CD4-positive, alpha-beta T cell treated with Interleukin-4 for 1 hour (primary cell): ENCODE measurements at regions not wholly inside any gene's neighbourhood (a gene's known extent, or its start where the extent isn't known, plus 50 kb on each side); places are given as distances from the start of the nearest gene placed in this dataset.
A peak's percentile ranks its signal among the peaks of the same experiment; 100 is the strongest.

ENCODE experiments used
- DNase-seq, 2 donors: peaks; one replicate each; pipeline ENCODE4 v3.0.0-alpha.2; 2020 to 2022

DNA sequence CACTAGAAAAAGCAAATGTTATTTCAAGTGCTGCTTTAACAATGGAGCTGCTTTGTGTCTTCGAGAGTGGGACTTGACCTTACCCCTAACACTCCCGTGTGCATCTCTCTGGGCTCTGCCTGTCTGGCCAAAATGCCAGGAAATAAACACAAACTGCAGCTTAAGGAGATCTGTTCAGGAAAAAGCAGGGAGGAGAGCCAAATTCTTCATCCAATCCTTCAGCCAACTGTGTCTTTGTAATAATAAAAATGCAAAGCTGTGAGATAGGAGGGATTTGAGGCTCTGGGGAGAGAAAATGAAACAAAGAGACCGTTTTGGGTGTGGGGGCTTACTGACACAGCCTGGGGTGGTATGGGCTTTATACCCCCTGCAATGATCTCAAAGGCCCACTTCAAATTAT, 85.8 kb upstream of the WSCD2 start:
- DNase-seq, result no peak

DNA sequence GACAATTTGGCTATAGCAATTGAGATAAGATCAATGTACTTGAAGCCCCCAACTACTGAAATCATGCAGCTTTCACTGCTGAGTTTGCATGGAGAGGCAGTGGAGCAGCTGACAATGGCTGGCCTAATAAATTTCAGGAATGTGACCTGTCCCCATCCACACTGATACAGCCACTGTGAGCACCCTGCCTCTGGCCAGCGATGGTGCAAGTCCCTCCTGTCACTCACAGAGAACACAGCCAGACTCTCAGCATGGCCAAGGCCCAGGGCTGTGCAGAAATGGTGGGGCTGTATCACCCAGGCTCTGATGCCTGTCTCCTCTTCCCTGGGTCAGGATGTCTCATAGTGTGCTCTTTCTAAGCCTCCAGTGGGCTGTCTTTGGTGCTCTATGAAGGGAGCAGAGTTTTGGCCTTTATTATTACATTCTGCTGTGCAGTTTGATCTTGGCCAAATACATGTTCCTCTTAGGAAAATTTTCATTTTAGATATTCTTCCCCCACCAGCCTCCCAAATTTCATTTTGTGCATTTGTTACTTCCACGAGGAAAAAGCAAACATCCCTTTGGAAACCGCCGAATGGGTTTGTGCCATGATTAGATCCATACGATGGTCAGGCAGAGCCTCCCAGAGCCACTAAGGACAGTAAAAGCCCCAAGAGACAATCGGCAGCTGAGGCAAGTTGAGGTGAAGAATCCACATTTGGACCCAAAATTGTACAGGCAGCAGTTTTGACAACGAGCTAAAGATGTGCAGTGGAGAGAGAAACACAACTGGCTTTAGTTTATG, 85.1 kb upstream of the WSCD2 start:
- no peak for DNase-seq

DNA sequence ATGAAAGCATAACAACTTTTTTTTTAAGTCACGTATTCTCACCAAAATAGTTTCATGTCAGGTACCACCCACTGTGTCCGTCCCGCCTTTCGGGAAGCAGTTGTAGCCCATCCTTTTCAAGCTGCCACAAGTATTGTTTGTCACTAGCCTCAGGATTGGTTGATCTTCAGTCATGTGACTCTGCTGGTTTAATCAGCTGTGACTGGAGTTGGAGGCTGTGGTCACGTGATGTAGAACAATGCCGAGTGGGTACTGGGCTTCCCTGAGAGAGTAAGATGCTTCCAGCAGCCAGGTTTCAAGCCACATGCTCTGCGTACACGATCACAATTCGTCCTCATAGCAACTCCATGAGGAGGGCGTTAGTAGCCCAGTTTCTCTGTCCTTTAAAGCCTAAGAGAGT, 83.0 kb upstream of the WSCD2 start:
- DNase-seq, result no peak

DNA sequence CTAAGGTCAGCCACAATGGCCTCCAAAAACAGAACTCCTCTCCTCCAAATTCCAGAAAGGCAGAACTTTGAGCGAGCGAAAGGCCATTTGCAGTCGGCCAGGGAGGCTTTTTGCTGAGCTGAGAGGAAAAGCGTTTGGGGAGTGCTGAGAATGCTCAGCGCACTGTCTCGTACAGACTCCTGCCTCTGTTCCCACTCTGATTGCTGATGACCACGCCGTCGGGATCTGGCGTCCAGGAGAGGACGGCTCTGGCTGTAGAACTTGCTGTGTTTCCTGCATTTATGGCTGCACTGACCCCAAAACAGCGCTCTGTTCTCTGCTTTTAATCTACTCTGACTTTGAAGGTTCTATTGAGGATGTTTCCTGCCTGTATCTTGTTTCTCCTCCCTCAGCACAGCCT, 82.4 kb upstream of the WSCD2 start:
- DNase-seq, result no peak

DNA sequence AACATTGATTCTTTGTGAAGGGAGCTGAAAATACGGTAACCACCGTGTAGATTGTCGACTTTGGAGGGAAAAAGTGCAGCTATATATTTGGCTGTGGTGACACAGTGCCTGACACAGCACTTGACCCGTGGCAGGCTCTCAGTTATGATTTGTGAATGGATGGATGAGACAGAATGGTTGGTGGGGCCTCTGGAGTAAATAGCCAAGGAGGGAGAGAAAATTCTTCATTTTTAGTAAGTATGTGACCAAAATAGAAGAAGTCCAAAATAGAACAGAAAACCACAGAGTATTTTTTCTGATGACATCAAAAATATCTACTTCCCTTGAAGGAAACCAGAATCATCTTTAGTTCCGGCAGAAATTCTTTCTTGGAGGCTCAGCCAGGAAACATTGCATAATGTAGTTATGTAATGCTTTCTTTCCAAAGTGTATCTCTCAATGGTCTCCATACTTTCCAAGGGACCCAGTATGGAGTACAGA, 82.0 kb upstream of the WSCD2 start:
- no peak for DNase-seq

DNA sequence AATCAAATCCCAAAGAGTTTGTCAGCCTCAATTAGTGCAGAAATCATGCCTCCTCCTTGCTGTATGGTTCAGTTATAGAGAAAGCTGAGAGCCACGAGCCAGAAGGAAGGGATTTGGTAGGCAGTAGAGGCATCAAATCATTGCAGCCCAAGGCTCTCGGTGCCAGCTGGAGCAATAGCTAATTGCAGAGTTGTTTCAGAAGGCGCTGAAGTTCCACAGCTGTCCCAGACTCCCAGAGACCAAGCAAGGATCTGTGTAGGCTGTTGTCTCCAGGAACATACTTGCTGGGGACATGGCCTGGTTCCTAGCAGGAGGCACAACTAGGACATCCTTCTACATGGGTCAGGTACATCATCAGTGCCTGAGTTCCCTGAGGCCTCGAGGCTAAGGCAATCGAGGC, 80.4 kb upstream of the WSCD2 start:
- DNase-seq, result no peak

DNA sequence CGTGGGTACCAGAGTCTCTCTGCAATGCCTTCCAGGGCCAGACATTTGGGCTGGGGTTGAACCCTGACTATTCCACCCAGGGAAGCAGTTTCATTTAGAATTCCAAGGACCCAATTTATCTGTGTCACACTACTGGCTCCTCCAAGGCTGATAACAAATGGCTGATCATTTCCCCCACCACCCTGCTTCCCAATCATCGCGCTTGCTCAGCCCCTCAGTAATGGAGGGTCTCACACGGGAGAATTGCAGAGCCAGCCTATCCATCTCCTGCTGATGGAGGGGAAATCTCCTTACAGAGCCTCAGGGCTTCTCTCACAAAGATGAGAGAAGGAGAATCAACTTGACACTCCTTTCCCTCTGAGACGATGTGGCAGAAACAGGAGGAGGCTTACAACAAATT, 78.4 kb upstream of the WSCD2 start:
- no peak for DNase-seq

DNA sequence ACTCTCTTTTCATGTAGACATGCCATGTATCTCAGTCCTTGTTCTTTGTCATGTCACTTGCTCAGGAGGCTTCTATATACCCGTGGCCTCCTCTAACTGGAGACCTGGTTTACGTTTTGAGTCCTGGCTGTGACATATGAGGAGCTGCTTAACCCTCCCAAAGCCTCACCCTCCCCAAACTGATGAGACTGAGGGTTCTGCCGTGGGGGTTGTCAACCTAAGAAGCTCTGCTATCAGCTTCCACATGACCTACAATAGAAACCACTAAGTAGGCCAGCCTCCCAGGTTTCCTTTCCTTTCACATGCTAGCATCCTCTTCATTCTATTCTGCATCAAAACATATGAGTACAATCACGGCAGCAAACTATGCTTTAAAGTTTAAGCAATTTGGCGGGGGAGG, 76.8 kb upstream of the WSCD2 start:
- DNase-seq, result peak in 1 of 2 donors; percentile 24

DNA sequence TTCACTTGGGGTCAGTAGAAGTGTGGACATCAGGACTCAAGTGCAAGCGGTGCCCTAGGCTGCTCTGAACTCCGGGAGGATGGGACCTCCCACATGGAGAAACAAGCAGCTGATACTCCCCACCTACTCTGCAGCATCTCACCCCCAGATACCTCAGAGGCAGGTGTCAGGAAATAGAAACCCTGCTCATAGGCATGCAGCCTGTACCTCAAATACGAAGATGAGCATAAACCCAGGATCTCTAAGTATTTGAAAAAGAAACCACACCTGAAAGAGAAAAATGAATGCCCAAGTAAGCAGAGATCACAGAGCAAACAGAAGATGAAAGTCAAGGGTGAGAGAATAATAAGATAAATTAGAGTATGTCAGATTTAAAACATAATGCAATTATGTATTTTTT, 75.6 kb upstream of the WSCD2 start:
- no peak for DNase-seq

DNA sequence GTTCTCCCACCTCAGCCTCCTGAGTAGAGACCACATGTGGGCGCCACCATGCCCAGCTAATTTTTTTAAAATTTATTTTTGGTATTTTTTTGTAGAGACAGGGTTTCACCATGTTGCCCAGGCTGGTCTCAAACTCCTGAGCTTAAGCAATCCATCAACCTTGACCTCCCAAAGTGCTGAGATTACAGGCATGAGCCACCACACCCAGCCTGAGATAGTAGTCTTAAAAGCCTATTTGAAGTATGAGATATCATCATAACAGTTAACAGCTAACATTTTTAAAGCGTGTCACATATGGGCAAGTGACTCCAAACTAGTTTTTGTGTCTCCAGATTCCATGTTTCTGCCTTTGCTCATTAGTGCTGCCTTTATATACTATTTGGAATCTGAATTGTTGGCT, 74.6 kb upstream of the WSCD2 start:
- DNase-seq, result no peak

DNA sequence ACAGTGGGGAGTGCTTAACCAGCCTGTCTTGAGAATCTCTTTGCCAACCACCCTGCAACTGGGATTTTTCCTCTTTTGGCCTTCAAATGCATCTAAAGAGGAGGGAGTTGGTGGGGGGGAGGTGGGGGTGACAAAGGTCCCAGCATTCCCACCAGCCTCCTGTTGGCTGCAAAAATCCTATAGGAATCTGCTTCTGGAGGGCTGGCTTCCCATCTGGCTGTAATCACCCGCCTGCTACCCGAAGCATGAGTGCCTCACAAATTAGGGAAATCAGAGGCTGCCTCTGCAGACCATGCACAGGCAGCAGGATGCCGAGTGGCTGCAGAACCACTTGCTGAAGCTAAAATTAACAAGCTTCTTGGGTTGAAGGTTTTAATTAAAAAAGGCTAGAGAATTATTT, 73.9 kb upstream of the WSCD2 start:
- no peak for DNase-seq

DNA sequence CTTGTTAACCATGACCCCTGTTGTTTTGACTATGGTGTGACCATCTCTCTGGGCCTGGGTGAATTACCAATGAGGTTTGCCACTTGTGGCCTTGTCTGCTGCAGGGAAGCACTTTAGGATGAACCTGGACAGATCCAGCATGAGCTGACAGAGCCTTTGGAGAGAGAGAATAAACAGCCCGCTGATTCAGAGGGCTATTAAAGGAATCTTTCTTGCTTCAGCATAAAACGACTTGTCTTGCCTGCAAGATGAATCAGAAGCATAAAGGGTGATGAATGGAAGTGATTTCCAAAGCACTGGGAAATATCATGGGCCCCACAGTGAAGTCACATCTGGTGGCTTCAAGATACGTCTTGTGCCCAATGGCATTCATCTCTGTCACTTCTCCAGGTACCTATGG, 69.0 kb upstream of the WSCD2 start:
- DNase-seq, result no peak

DNA sequence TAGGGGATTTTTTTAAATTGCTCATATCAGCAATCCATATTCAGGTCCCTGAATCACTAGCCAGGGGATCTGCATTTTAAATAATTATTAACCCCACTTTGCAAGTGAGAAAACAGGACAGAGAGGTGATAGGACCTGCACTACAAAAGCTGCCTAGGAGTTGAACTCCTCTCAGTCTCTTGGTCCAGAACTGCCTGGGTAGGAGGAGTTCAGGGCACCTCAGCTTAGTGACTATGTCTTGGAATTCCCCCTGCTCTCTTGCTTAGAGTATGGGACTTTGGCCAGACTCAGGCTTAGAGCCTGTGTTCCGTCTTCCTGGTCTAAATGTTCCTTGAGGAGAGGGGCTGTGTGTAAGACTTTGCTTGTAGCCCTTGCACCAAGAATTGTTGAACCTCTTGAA, 68.2 kb upstream of the WSCD2 start:
- no peak for DNase-seq

DNA sequence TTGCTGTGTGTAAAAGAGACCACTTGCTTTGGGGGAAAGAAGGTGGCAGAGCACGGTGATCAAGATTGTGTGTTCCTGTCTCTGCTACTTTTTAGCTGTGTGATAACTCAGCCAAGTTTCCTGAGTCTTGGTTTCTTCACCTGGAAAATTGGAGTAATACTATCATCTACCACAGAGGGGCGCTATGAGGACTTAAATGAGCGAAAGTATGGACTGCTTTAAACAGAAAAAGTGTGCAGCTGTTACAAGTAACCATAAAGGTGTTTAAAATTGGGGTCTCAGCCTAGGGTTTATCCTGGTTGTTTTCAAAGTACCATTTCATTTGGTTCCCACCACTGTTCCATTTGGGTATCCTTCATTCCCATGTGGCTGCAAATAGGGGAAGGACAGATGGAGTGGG, 65.9 kb upstream of the WSCD2 start:
- no peak for DNase-seq

DNA sequence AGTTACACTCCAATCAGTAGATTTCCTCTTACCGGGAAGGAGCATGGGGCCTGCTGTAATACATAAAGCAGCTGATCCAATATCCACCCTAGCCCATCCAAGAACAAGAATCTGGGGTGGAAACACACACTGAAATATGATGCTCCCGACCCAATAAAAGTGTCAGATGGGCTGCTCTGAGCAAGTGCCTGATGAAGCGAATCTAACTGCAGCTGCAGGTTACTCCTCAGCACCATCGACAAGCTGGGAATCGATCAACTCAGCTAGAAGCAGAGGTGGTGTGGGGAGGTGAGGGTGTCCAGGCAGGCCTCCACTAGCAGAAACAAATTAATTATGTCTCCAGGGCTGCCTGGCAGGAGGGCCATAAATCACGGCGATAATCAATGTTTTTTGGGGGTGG, 64.0 kb upstream of the WSCD2 start:
- no peak for DNase-seq

DNA sequence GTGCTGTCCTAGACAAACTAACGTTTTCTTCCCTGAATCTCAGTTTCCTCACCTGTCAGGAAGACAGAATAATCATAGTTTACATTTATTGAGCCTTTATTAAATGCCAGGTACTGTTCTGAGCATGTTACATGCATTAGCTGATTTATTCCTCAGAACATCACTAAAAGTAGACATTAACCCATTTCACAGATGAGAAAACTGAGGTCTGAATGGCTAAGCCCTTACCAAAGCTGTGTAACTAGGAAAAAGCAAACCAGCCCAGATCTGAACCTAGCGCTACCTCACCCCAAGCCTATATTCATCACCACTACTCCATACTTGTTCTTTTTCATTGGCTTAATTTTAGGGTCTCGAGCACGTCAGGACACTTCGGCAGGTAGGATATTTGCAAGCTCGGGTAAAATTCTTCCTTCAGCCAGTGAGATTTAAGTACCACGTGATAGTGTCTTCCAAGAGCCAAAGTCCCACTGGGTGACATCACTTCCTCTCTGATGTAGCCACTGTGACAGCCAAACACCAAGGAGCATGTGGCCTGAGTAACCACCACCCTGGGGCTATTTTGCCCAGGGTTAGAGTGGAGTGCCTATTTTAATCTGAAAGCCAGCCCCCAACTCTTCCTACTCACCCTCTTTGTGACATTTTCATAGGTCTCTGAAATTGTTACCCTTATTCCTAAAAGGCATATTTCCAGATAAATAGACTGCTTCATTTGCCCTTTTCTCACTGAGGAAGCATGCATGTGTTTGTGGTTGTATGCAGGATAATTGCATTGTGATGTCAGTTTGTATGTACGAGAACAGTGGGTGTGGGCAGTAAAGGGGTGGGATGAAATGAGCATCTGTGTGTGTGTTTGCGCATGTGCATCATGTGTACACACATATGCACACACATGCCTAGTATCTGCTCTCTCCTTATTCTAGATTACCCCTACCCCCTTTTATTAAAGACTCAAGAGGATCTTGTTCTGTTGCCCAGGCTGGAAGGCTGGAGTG, 62.2 kb upstream of the WSCD2 start:
- DNase-seq, result no peak

DNA sequence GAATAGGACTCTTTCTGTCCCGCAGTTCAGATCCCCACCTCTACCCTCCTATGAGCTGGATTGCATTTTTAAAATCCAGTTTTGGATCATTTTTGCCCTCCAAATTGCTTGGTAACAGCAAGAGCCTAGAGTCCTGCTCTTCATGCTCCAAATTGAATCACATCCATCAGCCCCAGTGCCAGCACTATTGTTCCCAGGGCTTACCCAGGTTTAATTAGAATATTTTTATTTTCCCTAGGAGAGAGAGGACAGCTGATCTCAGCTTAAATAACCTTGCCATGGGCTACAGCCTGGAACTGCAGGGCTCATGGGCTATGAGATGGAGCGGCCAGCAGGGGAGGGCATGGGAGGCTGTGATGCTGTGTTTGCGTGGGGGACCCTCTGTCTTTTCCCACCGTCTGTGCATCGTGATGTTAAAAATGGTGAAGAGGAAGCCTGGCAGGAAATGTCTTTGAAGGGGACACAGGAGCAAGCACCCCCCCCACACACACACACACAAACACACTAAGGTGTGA, 59.4 kb upstream of the WSCD2 start:
- no peak for DNase-seq

DNA sequence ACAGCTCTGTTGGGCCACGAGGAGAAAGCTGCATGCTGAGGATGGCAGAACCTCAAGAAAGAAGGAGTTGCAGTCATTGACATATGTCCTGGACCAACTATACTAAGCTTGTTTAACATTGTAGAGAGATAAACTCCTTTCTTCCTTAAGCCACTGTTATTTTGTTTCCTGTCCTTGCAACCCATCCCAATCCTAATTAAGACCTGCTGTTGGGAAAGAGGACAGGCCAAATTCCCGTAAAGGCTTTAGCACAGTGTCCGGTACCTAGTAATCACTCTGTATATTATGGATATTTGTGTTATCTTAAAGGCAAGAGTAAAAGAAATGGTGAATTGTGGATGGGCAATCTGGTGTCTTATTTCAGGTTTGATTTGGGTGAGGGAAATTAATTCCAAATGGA, 53.5 kb upstream of the WSCD2 start:
- no peak for DNase-seq

DNA sequence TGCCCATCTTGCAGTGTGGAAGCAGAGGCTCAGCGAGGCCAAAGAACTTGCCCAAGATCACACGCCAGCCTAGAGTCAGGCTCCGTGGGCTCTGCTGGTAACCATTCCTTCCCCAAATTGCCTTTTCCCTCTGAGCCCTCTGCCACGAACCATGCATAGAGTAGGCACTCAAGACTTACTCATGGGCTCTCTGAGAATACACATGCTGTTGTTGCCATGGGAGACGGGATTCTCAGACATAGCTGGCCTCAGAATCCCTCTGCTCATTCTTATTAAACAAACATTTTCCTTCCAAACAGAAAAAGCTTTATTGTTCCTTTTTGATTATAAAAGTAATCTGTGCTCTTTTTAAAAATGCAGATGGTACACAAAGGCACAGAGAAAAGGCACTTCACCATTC, 52.5 kb upstream of the WSCD2 start:
- no peak for DNase-seq

DNA sequence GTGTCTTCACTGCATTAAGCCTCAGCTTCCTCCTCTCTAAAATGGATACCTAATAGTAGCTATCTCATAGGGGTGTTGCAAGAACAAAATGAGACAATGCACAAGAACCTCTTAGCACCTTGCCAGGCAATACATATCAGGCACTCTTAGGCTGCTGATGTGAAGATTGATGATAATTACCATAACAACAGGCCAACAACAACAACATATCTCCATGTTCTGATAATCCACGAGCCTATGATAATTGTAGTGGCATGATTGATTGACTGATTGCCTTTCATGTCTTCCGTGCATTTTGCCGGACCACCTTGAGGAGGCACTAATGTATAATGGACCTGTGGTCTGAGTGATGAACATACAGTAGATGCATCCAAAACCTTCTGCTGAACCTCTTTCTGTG, 50.7 kb upstream of the WSCD2 start:
- DNase-seq, result no peak
